GM19397 (cell line): ENCODE measurements at regions not wholly inside any gene's neighbourhood (a gene's known extent, or its start where the extent isn't known, plus 50 kb on each side); places are given as distances from the start of the nearest gene placed in this dataset.

ENCODE experiments used
- ATAC-seq: cut with Tn5 transposase; IDR thresholded peaks from one replicate; pipeline ENCODE4 v1.9.1; 2021; ENCODE audit warnings: mild to moderate bottlenecking, moderate library complexity; ENCODE audit not compliant: unreplicated experiment

DNA sequence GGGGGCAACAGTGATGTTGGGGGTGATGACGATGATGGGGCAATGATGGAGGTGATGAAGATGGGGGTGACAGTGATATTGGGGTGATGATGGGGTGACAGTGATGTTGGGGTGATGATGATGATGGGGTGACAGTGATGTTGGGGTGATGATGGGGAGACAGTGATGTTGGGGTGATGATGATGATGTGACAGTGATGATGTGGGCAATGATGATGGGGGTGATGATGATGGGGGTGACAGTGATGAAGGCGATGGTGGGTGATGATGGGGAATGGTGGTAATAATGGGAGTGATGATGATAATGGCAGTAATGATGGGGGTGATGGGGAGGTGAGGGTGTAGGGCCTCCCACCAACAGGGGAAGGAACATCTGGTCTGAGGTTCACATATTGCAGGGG lies 150.6 kb downstream of the ERMARD start:
- no peak for ATAC-seq

DNA sequence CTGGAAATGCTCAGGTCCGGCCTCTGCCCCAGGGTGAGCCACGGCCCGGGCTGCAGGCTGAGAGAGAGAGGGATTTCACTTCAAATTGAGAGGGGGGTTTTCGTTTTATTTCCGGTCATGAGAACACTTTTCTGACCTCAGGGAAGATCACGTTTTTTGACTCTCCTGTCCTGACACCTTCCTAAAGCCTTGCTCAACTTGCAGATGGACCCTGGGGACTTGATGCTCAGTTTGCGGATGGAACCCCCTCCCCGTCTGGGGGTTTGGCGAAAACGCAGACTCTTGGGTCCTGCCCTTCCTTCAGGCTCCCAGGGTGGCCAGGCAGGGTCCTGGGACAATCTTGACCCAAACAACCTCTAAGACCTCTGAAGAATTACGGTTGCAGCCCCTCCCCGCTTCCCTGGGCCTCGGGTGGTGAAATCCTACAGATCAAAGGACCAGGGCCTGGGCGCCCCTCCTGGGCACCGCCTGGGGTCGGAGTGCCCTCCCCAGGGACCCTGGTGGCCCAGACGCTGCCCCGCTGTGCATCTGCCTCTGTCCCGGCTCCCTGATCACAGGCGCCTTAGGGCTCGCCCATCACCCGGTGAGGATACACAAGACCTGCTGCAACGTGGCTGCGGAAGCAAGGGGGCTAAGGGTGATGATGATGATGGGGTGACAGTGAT lies 148.2 kb downstream of the ERMARD start:
- ATAC-seq = no peak

DNA sequence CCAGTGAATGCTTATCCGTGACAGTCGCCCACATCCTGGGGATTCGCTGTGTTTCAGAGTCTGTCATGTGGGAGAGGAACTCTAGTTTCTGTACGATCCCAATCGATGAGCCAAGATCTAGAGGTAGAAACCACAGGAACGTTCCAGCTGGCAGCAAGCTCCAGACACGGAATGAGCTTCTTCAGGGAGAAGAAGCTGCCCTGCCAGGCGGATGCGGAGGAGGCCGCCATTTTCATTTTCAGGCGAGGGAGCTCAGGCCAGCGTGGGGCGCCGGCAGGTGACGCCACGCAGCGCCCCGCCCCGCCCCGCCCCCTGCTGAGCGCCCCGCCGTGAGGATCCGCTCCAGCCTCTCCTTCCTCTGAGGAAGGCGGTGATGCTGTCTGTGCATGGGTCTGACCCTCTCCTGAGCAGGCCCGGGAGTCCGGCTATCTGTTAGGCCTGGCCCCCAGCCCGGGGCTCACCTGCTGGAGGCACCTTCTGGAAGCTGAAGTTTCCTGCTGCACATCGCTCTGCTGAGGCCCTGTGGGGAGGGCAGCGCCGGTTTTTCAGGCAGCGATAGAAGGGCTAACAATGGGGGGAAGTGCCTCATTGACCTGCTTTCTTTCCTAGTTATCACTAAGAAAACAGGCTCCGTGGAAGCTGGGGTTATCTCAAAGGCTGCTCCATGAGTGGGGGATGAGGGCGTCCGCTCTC lies 147.5 kb downstream of the ERMARD start:
- ATAC-seq = no peak

DNA sequence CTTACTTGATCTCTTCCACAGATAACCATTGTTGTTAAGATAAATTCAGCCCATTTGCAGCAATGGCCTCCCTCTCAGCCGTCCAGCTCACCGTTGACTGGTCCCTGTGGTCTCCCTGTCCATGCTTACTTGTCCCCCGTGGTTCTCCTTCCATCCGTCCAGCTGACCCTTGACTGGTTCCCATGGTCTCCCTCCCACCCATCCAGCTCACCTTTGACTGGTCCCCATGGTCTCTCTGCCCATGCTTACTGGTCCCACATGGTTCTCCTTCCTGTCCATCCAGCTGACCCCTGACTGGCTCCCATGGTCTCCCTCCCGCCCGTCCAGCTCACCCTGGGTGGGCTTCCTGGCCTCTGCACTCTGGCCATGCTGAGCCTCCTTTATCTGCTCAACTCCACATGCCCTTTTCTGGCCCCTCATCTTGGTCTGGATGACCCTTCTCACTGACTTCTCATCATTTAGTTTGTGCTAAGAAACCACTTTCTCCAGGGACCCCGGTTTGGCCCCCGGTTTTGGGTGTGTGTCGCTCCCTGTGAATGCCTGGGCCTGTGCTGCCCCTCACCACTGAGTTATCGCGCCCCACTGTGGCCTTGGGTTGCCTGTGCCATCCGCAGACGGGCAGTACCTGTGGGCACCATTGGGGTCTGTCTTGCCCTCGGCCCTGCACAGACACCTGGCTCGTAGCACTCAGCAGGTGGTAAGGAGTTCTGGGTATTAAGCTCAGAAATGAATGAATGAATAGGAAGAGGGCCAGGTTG lies 146.4 kb downstream of the ERMARD start:
- ATAC-seq = no peak

DNA sequence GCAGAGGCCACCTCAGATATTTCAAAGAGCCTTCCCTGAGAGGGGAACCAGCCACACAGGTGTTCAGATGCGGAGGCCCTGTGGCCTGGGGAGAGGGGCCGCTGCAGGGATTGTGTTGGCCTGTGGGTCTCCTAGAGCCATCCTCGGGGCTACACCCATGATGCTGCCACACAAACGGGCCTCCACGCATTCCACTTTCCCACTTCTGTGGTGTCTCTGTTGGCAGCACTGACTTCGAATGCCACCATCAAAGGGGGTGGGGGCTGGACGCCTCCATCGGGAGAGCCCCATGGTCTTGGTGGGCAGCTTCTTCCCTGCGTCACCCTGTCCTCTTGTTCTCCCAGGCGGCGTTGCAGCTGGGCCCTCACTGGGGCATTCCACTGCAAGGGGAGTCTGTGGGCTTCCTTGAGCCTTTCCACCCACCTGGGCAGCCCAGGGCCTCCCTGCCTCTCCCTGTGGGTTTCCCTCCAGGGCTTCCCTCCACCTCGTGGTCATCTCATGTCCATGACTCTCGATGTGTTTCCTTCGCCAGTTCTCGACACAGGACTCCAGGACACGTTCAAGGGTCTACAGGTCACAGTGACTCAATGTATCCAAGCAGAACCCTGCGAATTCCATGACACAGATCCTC lies 145.5 kb downstream of the ERMARD start:
- no peak for ATAC-seq

DNA sequence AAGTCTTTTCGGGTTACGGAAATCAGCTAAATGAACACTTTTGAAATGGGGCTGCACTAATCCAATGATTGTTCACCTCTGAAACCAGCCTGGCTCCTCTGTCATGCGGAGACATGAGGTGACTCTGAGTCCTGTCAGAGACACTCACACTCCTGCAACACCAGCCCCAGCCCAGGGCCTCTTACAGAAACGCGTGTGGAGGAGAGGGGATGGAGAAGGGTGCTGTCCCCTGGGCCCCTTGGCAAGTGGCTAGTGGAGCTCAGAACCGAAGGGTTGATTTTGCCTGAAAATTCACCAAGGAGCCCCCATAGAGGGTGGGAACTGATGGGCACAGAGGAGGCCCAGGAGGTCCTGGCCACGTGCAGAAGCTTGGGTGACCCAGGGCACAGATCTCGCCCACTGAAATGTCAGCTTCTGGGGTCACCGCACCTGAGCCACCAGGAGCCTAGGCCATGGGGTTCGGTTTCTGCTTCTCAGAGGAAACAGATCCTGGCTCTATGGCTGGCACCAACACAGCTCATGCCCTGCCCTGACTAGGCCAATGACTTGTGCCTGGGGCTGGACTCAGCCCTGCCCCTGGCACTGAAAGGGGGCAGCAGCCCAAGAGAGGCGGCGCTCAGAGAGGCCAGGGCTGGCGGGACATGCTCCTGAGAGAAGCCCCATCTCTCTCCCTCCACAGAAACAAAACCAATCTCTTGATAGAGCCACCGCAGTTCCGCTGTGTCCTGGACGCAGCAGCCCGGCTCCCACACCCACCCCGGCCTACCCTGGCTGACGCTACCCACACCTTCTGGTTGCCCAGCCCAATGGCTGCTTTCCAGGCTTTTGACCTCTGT lies 144.7 kb downstream of the ERMARD start:
- no peak for ATAC-seq

DNA sequence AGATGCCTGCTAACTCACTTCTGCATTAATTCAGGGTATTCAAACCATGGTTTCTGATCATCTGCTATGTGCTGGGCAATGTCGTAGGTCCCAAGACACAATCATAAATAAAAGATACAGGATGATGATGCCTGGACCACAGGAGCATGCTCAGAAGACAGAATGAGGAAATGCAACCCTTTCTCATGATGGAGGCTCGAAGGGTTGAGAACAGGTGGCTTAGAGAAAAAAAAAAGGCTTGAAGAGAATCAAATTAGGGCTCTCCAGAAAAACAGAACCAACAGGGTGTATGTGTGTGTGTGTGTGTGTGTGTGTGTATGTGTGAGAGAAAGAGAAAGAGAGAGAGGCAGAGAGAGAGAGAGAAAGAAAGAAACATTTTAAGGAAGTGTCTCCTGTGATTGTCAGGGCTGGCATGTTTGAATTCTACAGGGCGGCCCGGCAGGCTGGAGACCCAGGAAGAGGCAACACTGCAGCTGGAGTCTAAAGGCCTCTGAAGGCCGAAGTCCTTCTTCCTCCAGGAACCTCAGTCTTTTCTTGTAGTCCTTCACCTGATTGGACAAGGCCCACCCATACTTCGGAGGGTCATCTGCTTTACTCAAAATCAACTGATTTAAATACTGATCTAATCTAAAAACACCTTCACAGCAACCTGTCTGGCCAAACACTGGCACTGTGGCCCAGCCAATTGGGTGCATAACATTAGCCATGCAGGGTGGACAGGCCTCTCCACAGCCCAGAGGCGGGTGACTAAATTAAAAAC lies 143.8 kb downstream of the ERMARD start:
- ATAC-seq = no peak

DNA sequence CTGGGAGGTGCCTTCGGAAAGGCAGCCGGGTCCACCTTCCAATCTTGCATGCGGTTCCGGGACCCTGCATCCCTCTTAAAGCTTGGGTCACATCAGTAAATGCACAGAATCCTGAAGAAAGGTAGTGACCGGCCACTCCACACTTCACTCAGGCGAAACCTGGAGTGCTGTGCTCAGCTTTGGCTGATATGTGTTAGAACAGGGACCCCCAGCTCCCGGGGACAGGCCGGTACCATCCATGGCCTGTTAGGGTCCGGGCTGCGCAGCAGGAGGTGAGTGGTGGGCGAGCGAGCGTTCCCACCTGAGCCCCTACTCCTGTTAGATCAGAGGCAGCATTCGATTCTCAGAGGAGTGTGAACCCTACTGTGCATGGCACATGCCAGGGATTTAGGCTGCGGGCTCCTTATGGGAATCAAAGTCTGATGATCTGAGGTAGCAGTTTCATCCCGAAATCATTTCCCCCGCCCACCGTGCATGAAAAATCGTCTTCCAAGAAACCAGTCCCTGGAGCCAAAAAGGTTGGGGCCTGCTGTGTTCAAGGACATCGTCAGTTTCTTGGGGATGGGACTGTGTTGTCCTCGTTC lies 143.0 kb downstream of the ERMARD start:
- no peak for ATAC-seq

DNA sequence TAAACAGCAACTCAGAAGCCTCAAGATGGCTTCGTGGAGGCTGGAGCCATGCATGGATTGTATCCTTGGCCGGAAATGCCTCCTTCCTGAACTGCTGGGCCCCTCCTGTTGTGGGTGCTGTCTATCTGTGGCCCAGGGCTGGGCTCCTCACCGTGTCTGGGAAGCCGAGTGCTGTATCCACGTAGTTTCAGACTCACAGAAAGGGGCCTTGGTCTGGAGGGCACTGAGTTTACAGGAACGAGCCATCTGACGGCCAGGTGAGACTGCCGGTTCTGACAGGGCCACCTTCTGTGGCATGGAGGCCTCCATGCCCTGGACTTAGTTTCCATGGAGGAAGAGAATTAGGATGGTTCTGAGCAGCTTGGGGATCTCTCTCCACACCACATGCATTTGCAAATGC lies 142.2 kb downstream of the ERMARD start:
- ATAC-seq = no peak

DNA sequence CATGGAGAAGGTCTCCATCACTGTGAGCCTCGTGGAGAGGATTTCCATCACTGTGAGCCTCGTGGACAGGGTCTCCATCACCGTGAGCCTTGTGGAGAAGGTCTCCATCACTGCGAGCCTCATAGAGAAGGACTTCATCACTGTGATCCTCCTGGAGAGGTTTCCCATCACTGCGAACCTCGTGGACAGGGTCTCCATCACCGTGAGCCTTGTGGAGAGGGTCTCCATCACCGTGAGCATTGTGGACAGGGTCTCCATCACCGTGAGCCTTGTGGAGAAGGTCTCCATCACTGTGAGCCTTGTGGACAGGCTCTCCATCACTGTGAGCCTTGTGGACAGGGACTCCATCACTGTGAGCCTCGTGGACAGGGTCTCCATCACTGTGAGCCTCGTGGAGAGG lies 140.4 kb downstream of the ERMARD start:
- no peak for ATAC-seq

DNA sequence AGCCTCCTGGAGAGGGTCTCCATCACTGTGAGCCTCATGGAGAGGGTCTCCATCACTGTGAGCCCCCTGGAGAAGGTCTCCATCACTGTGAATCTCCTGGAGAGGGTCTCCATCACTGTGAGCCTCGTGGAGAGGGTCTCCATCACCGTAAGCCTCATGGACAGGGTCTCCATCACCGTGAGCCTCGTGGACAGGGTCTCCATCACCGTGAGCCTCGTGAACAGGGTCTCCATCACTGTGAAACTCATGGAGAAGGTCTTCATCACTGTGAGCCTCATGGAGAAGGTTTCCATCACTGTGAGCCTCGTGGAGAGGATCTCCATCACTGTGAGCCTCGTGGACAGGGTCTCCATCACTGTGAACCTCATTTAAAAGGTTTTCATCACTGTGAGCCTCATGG lies 140.0 kb downstream of the ERMARD start:
- no peak for ATAC-seq

DNA sequence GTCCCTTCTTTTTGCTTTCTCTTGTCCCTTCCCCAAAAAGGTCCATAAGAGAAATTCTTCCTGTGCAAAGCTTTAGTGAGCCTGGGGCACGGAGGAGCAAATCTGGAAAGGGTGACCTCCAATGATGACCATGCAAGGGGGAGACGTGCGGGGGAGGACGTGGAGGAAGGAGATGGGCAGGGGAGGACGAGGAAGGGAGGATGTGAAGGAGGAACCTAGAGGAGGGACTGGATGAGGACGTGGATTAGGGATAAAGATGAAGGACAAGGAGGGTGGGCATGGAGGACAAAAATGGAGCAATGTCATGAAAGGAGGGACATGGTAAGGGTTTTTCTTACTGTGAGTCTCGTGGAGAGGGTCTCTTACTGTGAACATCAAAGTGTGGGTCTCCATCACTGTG lies 139.5 kb downstream of the ERMARD start:
- no peak for ATAC-seq

DNA sequence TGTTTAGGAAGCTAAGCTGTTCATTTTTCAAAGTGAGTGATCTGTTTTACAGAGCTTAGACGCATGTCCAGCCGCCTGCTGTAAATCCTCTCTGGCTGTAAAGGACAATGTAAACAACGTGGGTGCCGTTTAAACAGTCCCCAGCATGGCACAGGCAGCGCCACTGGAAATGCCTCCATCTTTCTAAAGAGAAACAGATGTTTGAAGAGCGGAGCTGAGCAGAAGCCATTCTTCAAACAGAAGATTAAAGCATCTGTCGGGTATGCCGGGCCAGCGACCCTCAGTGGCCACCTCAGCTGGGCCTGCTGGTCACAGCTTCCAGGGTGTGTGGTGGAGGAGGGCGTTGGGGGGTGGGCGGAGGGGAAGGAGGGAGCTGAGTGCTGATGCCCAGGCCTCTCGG lies 138.6 kb downstream of the ERMARD start:
- no peak for ATAC-seq

DNA sequence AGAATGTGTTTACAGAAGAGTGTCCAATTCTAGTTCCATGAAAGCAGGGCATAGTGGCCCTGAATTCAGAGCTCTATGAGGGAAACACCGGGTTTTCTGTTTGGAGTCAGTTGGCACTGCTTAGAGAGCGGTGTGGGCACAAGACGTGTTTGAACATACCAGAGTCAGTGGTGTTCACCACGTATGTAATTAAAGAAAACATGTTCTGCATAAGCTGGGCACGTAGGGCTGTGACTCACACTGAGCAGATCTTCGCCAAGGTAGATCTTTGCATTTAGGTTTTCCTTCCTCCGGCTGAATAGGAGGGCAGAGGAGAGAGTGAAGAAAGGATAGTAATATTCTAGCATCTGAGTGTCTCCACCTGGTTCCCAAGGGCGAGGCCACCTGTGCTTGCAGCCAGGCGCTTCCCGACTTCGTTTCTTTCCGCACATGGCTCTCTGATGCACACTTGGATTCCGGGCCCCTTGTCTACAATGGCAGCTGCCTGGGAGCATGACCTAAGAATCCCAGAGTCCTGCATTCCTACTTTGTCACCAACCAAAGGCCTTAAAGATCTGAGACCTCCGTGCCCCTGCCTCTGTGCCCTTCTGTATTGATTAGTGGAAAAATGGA lies 136.2 kb downstream of the ERMARD start:
- no peak for ATAC-seq

DNA sequence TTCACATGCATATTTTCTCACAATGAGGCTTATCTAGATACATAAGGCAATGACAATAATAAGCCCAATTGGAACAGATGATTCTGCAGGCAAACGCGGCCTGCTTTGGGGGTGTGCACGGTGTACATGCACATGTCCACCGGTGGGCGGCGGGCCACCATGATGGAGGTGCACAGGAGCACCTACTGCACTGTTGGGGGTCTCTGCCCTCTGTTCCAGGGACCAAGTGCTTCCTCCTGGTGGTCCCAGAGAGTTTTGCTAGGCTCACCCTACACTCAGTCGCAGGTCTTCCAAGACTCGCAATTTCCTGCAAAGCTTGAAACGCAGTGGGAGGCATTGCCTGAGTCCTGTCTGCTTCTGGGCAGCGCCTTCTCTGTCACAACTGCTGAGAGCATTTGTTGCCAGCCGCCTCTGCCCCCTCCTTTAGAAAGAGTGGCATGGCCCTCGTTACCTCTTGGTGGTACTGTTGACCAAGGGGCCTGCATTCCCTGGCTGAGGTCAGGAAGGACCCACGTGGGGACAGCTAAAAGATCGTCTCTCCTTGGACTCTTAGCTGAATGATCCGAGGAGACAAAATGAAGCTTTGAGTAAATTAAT lies 135.3 kb downstream of the ERMARD start:
- ATAC-seq = no peak

DNA sequence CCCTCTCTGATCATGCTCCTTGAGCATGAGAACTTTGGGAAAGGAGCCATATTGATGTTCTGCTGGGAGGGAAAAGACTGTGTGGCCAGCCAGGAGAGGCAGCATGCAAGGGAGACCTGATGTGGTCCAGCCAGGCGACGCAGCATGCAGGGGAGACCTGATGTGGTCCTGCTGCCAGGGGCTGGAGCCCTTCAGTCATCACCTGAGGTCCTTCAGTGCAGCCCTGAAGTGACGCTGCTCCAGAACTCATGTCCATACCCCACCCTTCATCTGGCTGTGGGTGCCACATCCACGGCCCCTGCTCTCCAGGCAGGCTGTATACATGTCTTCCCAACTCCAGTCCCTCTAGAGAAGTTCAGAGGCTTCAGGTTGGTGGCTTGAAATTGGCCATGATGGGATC lies 134.4 kb downstream of the ERMARD start:
- ATAC-seq = no peak

DNA sequence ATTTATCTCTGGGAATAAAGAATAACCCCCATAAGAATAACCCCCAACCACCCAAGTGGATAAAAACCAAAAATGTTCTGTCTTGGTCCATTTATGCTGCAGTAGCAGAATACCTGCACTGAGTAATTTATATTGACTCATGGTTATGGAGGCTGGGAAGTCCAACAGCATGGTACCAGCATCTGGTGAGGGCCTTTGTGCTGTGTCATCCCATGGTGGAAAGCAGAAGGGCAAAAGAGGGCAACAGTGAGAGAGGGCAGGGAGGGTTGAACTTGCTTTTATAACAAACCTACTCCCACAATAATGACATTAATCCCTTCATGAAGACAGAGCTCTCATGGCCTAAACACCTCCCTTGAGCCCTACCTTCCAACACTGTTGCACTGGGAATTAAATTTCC lies 133.7 kb downstream of the ERMARD start:
- no peak for ATAC-seq

DNA sequence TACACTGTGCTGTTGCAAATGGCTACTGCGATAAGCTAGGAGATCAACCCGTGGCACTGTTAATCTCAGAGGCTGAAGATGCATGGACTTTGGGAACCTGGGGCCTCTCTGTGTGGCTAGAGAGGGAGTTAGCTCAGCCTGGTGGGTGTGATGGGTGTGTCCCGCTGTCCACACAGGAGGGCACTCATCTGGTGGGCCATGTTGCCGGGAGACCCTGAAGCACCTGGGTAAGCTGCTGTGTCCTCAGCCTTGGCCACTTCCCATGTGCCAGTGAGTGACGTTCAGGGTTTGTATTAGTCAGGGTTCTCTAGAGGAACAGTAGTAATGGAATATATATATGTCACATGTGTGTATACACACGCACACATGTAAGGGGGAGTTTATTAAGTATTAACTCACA lies 132.7 kb downstream of the ERMARD start:
- no peak for ATAC-seq

DNA sequence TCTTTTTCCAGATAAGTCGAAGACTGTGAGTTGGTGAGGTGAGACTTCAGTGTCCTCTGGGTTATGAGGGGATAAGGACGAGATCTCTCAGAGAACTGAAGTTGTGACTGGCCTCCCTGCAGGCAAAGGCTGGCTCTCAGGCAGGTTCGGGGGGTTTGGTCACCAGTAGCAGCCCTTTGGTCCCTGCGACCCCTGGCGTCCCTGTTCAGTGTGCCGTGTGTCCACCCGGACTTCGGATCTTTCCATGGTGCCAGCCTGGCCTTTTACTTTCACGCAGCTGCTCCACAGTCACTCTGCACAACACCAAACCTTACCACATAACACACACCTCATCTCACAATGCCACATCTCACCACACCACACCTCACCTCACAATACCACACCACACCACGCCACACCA lies 131.9 kb downstream of the ERMARD start:
- ATAC-seq = no peak
